ENCODE measurements at regions not wholly inside any gene's neighbourhood (a gene's known extent, or its start where the extent isn't known, plus 50 kb on each side); places are given as distances from the start of the nearest gene placed in this dataset.

DNA sequence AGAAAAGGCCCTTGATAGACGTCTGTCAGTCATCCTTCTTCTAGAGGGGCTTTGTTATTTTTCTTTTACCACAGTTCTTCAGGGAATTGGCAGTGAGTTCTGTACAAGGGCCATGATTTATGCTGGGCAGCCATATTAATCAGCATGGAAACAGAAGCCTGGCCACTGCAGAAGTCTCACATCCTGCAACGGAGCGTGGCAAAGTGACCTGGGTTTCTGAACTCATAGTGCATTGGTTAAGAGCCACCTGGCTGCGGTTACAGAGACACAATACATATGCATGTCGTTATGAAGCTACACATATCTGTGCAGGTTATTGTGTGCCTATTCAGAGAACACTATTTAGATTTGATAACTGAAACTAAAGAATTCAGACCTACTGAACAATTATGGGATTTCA lies 419.4 kb upstream of the CELF2 start:
- no peak for TF ChIP-seq ARNTL (CRISPR knock-in tag; IDR thresholded peaks at IDR 0.05; ENCODE audit: borderline replicate concordance, low read depth)
- TF ChIP-seq, protein P1, sequence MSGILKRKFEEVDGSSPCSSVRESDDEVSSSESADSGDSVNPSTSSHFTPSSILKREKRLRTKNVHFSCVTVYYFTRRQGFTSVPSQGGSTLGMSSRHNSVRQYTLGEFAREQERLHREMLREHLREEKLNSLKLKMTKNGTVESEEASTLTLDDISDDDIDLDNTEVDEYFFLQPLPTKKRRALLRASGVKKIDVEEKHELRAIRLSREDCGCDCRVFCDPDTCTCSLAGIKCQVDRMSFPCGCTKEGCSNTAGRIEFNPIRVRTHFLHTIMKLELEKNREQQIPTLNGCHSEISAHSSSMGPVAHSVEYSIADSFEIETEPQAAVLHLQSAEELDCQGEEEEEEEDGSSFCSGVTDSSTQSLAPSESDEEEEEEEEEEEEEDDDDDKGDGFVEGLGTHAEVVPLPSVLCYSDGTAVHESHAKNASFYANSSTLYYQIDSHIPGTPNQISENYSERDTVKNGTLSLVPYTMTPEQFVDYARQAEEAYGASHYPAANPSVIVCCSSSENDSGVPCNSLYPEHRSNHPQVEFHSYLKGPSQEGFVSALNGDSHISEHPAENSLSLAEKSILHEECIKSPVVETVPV (CRISPR knock-in tag; IDR thresholded peaks at IDR 0.05): no peak
- no peak for TF ChIP-seq ESRRG (CRISPR knock-in tag; IDR thresholded peaks at IDR 0.05)
- no peak for TF ChIP-seq ZNF70 (CRISPR knock-in tag; IDR thresholded peaks at IDR 0.05)
- no peak for TF ChIP-seq TOX (CRISPR knock-in tag; IDR thresholded peaks at IDR 0.05; ENCODE audit: borderline replicate concordance)
- TF ChIP-seq CSDC2 (CRISPR knock-in tag; IDR thresholded peaks at IDR 0.05): no peak
- TF ChIP-seq, protein P2, sequence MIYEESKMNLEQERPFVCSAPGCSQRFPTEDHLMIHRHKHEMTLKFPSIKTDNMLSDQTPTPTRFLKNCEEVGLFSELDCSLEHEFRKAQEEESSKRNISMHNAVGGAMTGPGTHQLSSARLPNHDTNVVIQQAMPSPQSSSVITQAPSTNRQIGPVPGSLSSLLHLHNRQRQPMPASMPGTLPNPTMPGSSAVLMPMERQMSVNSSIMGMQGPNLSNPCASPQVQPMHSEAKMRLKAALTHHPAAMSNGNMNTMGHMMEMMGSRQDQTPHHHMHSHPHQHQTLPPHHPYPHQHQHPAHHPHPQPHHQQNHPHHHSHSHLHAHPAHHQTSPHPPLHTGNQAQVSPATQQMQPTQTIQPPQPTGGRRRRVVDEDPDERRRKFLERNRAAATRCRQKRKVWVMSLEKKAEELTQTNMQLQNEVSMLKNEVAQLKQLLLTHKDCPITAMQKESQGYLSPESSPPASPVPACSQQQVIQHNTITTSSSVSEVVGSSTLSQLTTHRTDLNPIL (CRISPR knock-in tag; IDR thresholded peaks at IDR 0.05; ENCODE audit: low read depth): no peak
- TF ChIP-seq PPARA (CRISPR knock-in tag; IDR thresholded peaks at IDR 0.05; ENCODE audit: borderline replicate concordance): no peak
- TF ChIP-seq, protein P3, sequence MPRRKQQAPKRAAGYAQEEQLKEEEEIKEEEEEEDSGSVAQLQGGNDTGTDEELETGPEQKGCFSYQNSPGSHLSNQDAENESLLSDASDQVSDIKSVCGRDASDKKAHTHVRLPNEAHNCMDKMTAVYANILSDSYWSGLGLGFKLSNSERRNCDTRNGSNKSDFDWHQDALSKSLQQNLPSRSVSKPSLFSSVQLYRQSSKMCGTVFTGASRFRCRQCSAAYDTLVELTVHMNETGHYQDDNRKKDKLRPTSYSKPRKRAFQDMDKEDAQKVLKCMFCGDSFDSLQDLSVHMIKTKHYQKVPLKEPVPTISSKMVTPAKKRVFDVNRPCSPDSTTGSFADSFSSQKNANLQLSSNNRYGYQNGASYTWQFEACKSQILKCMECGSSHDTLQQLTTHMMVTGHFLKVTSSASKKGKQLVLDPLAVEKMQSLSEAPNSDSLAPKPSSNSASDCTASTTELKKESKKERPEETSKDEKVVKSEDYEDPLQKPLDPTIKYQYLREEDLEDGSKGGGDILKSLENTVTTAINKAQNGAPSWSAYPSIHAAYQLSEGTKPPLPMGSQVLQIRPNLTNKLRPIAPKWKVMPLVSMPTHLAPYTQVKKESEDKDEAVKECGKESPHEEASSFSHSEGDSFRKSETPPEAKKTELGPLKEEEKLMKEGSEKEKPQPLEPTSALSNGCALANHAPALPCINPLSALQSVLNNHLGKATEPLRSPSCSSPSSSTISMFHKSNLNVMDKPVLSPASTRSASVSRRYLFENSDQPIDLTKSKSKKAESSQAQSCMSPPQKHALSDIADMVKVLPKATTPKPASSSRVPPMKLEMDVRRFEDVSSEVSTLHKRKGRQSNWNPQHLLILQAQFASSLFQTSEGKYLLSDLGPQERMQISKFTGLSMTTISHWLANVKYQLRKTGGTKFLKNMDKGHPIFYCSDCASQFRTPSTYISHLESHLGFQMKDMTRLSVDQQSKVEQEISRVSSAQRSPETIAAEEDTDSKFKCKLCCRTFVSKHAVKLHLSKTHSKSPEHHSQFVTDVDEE (CRISPR knock-in tag; IDR thresholded peaks at IDR 0.05): no peak
- no peak for TF ChIP-seq TCF4 (CRISPR knock-in tag; IDR thresholded peaks at IDR 0.05; ENCODE audit: borderline replicate concordance)
- no peak for TF ChIP-seq BACH2 (CRISPR knock-in tag; IDR thresholded peaks at IDR 0.05; ENCODE audit: borderline replicate concordance)
- TF ChIP-seq ZNF8 (CRISPR knock-in tag; IDR thresholded peaks at IDR 0.05): no peak
- no peak for TF ChIP-seq ZC3H10 (CRISPR knock-in tag; IDR thresholded peaks at IDR 0.05)
- TF ChIP-seq ZFP3 (CRISPR knock-in tag; IDR thresholded peaks at IDR 0.05): no peak
- no peak for ATAC-seq

DNA sequence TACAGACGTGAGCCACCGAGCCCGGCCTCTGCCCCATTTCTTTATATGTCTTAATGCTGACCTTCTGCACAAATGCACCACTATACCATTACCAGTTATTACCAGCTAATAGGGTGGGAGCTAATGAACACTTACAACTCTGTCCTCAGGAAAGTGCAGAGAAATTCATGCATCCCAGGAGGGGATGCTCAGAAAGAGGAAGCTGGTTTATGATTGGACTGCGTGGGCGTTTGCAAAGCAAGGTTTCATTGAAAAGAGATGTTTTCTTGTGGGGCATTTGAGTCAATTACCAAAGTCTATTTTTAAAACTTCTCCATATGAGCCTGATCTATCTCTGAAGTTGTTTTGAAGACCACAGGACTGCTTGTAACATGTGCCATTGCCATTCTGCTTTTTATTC lies 417.7 kb upstream of the CELF2 start:
- no peak for ATAC-seq
- TF ChIP-seq, protein P3 (CRISPR knock-in tag; IDR thresholded peaks at IDR 0.05): no peak
- TF ChIP-seq GLIS3 (CRISPR knock-in tag; IDR thresholded peaks at IDR 0.05) (no peak), PPARA (CRISPR knock-in tag; IDR thresholded peaks at IDR 0.05; ENCODE audit: borderline replicate concordance) (no peak), ARNTL (CRISPR knock-in tag; IDR thresholded peaks at IDR 0.05; ENCODE audit: borderline replicate concordance, low read depth) (no peak), TOX (CRISPR knock-in tag; IDR thresholded peaks at IDR 0.05; ENCODE audit: borderline replicate concordance) (no peak), TCF4 (CRISPR knock-in tag; IDR thresholded peaks at IDR 0.05; ENCODE audit: borderline replicate concordance) (no peak), ZNF70 (CRISPR knock-in tag; IDR thresholded peaks at IDR 0.05) (no peak), ZNF565 (CRISPR knock-in tag; conservative IDR thresholded peaks at IDR 0.05; ENCODE audit: low read depth) (no peak), ISL1 (CRISPR knock-in tag; IDR thresholded peaks at IDR 0.05) (no peak), ZFP3 (CRISPR knock-in tag; IDR thresholded peaks at IDR 0.05) (no peak), RARB (CRISPR knock-in tag; IDR thresholded peaks at IDR 0.05) (no peak), ZNF8 (CRISPR knock-in tag; IDR thresholded peaks at IDR 0.05) (no peak), ESRRG (CRISPR knock-in tag; IDR thresholded peaks at IDR 0.05) (no peak), CSDC2 (CRISPR knock-in tag; IDR thresholded peaks at IDR 0.05) (no peak), ZC3H10 (CRISPR knock-in tag; IDR thresholded peaks at IDR 0.05) (no peak)

DNA sequence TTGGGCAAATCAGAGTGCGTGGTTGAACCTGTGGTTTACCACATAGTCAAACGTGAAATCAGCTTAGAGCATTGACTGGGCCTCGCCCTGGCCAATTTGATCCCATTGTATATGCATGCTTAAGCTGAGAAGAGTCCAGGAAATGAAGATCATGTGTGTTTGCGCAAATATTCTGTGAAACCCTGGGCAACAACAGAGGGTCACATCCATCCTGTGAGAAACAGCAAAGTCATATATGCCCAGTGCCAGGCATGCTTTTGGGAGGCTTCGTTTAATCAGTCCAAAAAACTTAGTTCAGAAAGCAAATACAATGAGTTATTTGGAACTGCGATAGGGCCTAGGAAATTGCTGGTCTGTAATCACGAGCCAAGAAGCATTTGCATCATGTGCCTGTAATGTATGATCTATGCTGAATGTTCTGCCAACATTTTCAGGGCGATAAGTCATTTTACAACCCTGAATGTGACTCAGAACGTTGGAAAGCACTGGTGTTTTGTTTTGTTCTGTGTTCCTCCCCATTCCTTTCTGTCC lies 412.1 kb upstream of the CELF2 start:
- TF ChIP-seq SNAI2 (CRISPR knock-in tag; IDR thresholded peaks at IDR 0.05) (no peak), RARB (CRISPR knock-in tag; IDR thresholded peaks at IDR 0.05) (no peak)
- TF ChIP-seq, protein P2 (CRISPR knock-in tag; IDR thresholded peaks at IDR 0.05; ENCODE audit: low read depth): no peak
- no peak for ATAC-seq
